K562 (cell line): ENCODE measurements at regions not wholly inside any gene's neighbourhood (a gene's known extent, or its start where the extent isn't known, plus 50 kb on each side); places are given as distances from the start of the nearest gene placed in this dataset.

Experiments
- ATAC-seq: fragments of 200-7000 bp; cut with Tn5 transposase; 3 replicates; pipeline ENCODE4 v1.9.1; 2020; ENCODE audit warnings: moderate library complexity
- BruUV-seq: library from RNA; stranded (reverse); fragments of 400-500 nt; replicated peaks from 2 replicates; lab custom pipeline; 2021; lab: Mats Ljungman, UMichigan
- CTCF ChIA-PET: fragments of 300-600 bp; formaldehyde crosslinking; extraction: SDS; loops from one replicate; lab custom pipeline; 2021; ENCODE audit warnings: low intra/inter-chr PET ratio; lab: Yijun Ruan, JAX
- POLR2A ChIA-PET: fragments of 300-600, 350-650 bp; sonication (Branson Sonifier 250); formaldehyde crosslinking; extraction: SDS; loops from one replicate; lab custom pipeline; 2021; ENCODE audit warnings: antibody characterized with exemption, inconsistent platforms; lab: Yijun Ruan, JAX
- DNase-seq, 4 experiments: peaks; one replicate each; pipeline versions ENCODE4 v3.0.0 to v3.0.0-alpha.2; 2011 to 2018; ENCODE audit warnings: low spot score in 3 of 4, mixed read lengths in 3 of 4; ENCODE audit errors: extremely low read depth in 1 of 4
- FAIRE-seq: peaks from 2 replicates; lab custom pipeline; 2011; peaks lifted over from hg19 to GRCh38; lab: Jason Lieb, UNC
- H2AFZ ChIP-seq: 2 replicates; pipeline ENCODE4 v1.6.0; 2011; ENCODE audit warnings: low read depth, low read length, control low read depth, inconsistent platforms
- H3K27ac ChIP-seq: fragments of 200-600 bp; 3 replicates; pipeline ENCODE4 v1.8.0; 2011; ENCODE audit warnings: low read depth, mild to moderate bottlenecking, control low read depth, inconsistent platforms, low read length, moderate library complexity, mixed read lengths; ENCODE audit errors: extremely low read depth
- H3K27me3 ChIP-seq, 2 experiments: fragments of 300-600 bp in 1 of 2; 2 replicates in 1 of 2; 3 replicates in 1 of 2; pipeline versions ENCODE4 v1.6.0 to v1.8.0; 2011; ENCODE audit warnings: inconsistent platforms in 2 of 2, low read length in 2 of 2, mild to moderate bottlenecking in 1 of 2, mixed read lengths in 1 of 2, moderate library complexity in 1 of 2; ENCODE audit not compliant: control insufficient read depth in 2 of 2, insufficient read depth in 2 of 2
- H3K36me3 ChIP-seq: fragments of 300-600 bp; 3 replicates; pipeline ENCODE4 v1.8.0; 2011; ENCODE audit warnings: mild to moderate bottlenecking, low read length, inconsistent platforms; ENCODE audit not compliant: control insufficient read depth, insufficient read depth
- H3K4me1 ChIP-seq, 2 experiments: fragments of 200-600 bp in 1 of 2; replicated peaks in 1 of 2; 2 replicates in 1 of 2; 3 replicates in 1 of 2; pipeline versions ENCODE4 v1.5.1 to v1.8.0; 2011; ENCODE audit warnings: inconsistent platforms in 2 of 2, low read length in 2 of 2, mild to moderate bottlenecking in 1 of 2, mixed read lengths in 1 of 2, moderate library complexity in 1 of 2; ENCODE audit not compliant: control insufficient read depth in 2 of 2, insufficient read depth in 2 of 2
- H3K4me2 ChIP-seq: 2 replicates; pipeline ENCODE4 v1.6.1; 2011; ENCODE audit warnings: low read length, control low read depth, inconsistent platforms, mixed read lengths; ENCODE audit not compliant: insufficient read depth
- H3K4me3 ChIP-seq: fragments of 200-600 bp; sonication (generic), shearing (Covaris generic); 2 replicates; pipeline ENCODE4 v1.5.1; 2016; ENCODE audit warnings: control low read depth, inconsistent platforms
- H3K79me2 ChIP-seq: fragments of 200-600 bp; 3 replicates; pipeline ENCODE4 v1.8.0; 2011; ENCODE audit warnings: low read length, inconsistent platforms; ENCODE audit not compliant: control insufficient read depth, insufficient read depth
- H3K9ac ChIP-seq, 2 experiments: 2 replicates each; pipeline versions ENCODE4 v1.6.0 to v1.6.1; 2011; ENCODE audit warnings: low read depth in 2 of 2, low read length in 2 of 2, control low read depth in 1 of 2, inconsistent platforms in 1 of 2, mild to moderate bottlenecking in 1 of 2, mixed read lengths in 1 of 2; ENCODE audit not compliant: insufficient read depth in 1 of 2
- H3K9me1 ChIP-seq: one replicate; pipeline ENCODE4 v1.6.0; 2011; ENCODE audit warnings: inconsistent platforms, mild to moderate bottlenecking, low read length, moderate library complexity; ENCODE audit not compliant: control insufficient read depth, insufficient read depth
- H3K9me3 ChIP-seq: replicated peaks from 2 replicates; pipeline ENCODE4 v1.5.1; 2011; ENCODE audit warnings: low read depth, low read length, inconsistent platforms; ENCODE audit not compliant: control insufficient read depth, insufficient read depth
- H4K20me1 ChIP-seq: replicated peaks from 2 replicates; pipeline ENCODE4 v1.6.1; 2011; ENCODE audit warnings: low read length, inconsistent platforms, mixed read lengths; ENCODE audit not compliant: control insufficient read depth, insufficient read depth
- JUNB ChIP-seq: fragments of 450-650 bp; formaldehyde crosslinking; conservative IDR thresholded peaks from 2 replicates; pipeline ENCODE4 v1.4.0; 2020; ENCODE audit warnings: mild to moderate bottlenecking
- KLF1 ChIP-seq: fragments of 450-650 bp; IDR thresholded peaks from 2 replicates; pipeline ENCODE4 v1.6.1; 2016; ENCODE audit warnings: missing genetic modification characterization, missing compliant biosample characterization
- POLR2A ChIP-seq: fragments of 450-650 bp; conservative IDR thresholded peaks from 2 replicates; pipeline ENCODE4 v1.6.1; 2016
- SP1 ChIP-seq: sonication (generic); formaldehyde crosslinking; IDR thresholded peaks from 2 replicates; pipeline ENCODE4 v1.8.1; 2022; ENCODE audit warnings: mild to moderate bottlenecking, missing genetic modification reagents
- ZNF12 ChIP-seq: sonication (generic); formaldehyde crosslinking; IDR thresholded peaks from 2 replicates; pipeline ENCODE4 v1.4.0; 2020; ENCODE audit warnings: mild to moderate bottlenecking, missing genetic modification reagents
- WGBS: fragments of 100-300 bp; shearing (Covaris generic); methylation state at CpG from one replicate; pipeline ENCODE4 v1.1.6; 2016; ENCODE audit warnings: low coverage, mixed read lengths; ENCODE audit not compliant: insufficient coverage; ENCODE audit errors: missing lambda C conversion rate; 5-methylcytosine and 5-hydroxymethylcytosine counted together
- in situ Hi-C: fragments of 300-500 bp; cut with MboI; formaldehyde crosslinking; loops from 4 replicates; pipeline ENCODE4 v1.15.0; 2018; ENCODE audit warnings: inconsistent platforms, mixed read lengths
- intact Hi-C: fragments of 100-400 bp; cut with micrococcal nuclease; formaldehyde crosslinking; loops from 2 replicates; pipeline ENCODE4 v1.14.2; 2022
- TF ChIP-seq, protein P1 (sequence below): fragments of 250-450 bp; sonication (Bioruptor Pico); IDR thresholded peaks from 2 replicates; pipeline ENCODE4 v1.4.0; 2020; ENCODE audit warnings: mild to moderate bottlenecking, moderate library complexity, borderline replicate concordance

DNA sequence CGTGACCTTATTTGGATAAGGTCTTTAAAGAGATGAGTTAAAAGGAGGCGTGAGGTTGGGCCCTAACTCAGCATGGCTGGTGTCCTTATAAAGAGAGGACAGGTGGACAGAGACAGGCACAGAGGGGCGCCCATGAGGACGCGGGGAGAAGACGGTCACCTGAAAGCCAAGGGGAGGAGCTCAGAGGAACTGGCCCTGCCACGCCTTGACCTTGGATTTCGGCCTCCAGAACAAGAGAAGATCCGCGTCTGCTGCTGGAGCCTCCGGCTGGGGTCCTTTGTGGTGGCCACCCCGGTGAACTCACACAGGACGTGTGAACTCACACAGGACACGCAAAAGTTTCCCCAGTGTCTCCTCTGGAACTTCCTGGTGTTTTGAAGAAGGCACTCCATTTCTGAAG, 122.7 kb downstream of the SIK1 start:
- H3K4me2 ChIP-seq: no peak overlapping the region
- CTCF ChIA-PET: no interaction called here
- no peaks in the 10 kb centered on the region for H3K9me1 ChIP-seq
- no peaks in the 10 kb centered on the region for H3K79me2 ChIP-seq
- no peak overlapping the region for H3K4me3 ChIP-seq
- POLR2A ChIA-PET: interaction anchor here (0.5 to 1.1 kb wide), 4 partner anchors 15 to 316 kb away, joined by 3 to 4 read pairs (median 3); no protein-coding TSS in a partner anchor
- intact Hi-C loops: no loop called here
- H3K27me3 ChIP-seq: peaks cover 62 to 98% of the 10 kb centered on the region in 2 experiments
- FAIRE-seq (no peak), ATAC-seq (no peak), DNase-seq (peak in 1 of 4 experiments; percentile 39)
- no peak overlapping the region for H3K9ac ChIP-seq
- H3K9me3 ChIP-seq: no peaks in the 10 kb centered on the region
- peaks cover 7 to 37% of the 10 kb centered on the region in 2 experiments; a peak in 4 of 5 replicates for H3K4me1 ChIP-seq
- no TSS peak for BruUV-seq
- TF ChIP-seq JUNB (CRISPR knock-in tag): no peak
- no peak for TF ChIP-seq POLR2A
- TF ChIP-seq SP1 (CRISPR knock-in tag): no peak
- TF ChIP-seq KLF1: no peak
- TF ChIP-seq, protein P1, sequence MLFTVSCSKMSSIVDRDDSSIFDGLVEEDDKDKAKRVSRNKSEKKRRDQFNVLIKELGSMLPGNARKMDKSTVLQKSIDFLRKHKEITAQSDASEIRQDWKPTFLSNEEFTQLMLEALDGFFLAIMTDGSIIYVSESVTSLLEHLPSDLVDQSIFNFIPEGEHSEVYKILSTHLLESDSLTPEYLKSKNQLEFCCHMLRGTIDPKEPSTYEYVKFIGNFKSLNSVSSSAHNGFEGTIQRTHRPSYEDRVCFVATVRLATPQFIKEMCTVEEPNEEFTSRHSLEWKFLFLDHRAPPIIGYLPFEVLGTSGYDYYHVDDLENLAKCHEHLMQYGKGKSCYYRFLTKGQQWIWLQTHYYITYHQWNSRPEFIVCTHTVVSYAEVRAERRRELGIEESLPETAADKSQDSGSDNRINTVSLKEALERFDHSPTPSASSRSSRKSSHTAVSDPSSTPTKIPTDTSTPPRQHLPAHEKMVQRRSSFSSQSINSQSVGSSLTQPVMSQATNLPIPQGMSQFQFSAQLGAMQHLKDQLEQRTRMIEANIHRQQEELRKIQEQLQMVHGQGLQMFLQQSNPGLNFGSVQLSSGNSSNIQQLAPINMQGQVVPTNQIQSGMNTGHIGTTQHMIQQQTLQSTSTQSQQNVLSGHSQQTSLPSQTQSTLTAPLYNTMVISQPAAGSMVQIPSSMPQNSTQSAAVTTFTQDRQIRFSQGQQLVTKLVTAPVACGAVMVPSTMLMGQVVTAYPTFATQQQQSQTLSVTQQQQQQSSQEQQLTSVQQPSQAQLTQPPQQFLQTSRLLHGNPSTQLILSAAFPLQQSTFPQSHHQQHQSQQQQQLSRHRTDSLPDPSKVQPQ (CRISPR knock-in tag): no peak
- no peak for TF ChIP-seq ZNF12 (CRISPR knock-in tag)
- no peaks in the 10 kb centered on the region; the same call in 1 of the 2 replicates for H4K20me1 ChIP-seq
- WGBS: 14% methylated on average over 14 of the region's 14 CpGs
- no peak overlapping the region for H3K27ac ChIP-seq
- no peak overlapping the region for H2AFZ ChIP-seq
- no peaks in the 10 kb centered on the region for H3K36me3 ChIP-seq
- in situ Hi-C loops: no loop called here
